OCI-LY1 (cell line): ENCODE measurements at regions not wholly inside any gene's neighbourhood (a gene's known extent, or its start where the extent isn't known, plus 50 kb on each side); places are given as distances from the start of the nearest gene placed in this dataset.
"Not testable (repeated sequence)": the region's sequence is repeated elsewhere in the genome, so short reads cannot be mapped to it uniquely, and the experiment has no call there.

Experiments
- H2AFZ ChIP-seq: fragments of 200-600 bp; sonication (generic), shearing (Covaris generic); 2 replicates; pipeline ENCODE4 v1.6.0; 2014; ENCODE audit warnings: antibody characterized with exemption, mild to moderate bottlenecking, low read length
- H3F3A ChIP-seq: fragments of 200-600 bp; sonication (generic), shearing (Covaris generic); 2 replicates; pipeline ENCODE4 v1.6.0; 2014; ENCODE audit warnings: mild to moderate bottlenecking, antibody characterized with exemption, low read length, moderate library complexity; ENCODE audit not compliant: insufficient read depth
- H3K27ac ChIP-seq: fragments of 200-600 bp; sonication (generic); 2 replicates; pipeline ENCODE4 v1.5.1; 2014; ENCODE audit warnings: low read length, mixed run types, mild to moderate bottlenecking, low read depth; ENCODE audit not compliant: poor library complexity, severe bottlenecking
- H3K27me3 ChIP-seq: fragments of 200-600 bp; sonication (generic); 2 replicates; pipeline ENCODE4 v1.6.0; 2014; ENCODE audit warnings: antibody characterized with exemption, mild to moderate bottlenecking, low read length, moderate library complexity; ENCODE audit not compliant: insufficient read depth
- H3K36me3 ChIP-seq: fragments of 200-600 bp; sonication (generic); 2 replicates; pipeline ENCODE4 v1.6.1; 2014; ENCODE audit warnings: mild to moderate bottlenecking, antibody characterized with exemption, low read length, moderate library complexity, mixed read lengths; ENCODE audit not compliant: insufficient read depth
- H3K4me1 ChIP-seq: fragments of 200-600 bp; sonication (generic); 2 replicates; pipeline ENCODE4 v1.5.1; 2014; ENCODE audit warnings: mild to moderate bottlenecking, low read length, moderate library complexity; ENCODE audit not compliant: insufficient read depth, severe bottlenecking
- H3K4me2 ChIP-seq: fragments of 200-600 bp; sonication (generic), shearing (Covaris generic); 2 replicates; pipeline ENCODE4 v1.6.1; 2014; ENCODE audit warnings: low read length
- H3K4me3 ChIP-seq: fragments of 200-600 bp; sonication (generic); 2 replicates; pipeline ENCODE4 v1.5.1; 2014; ENCODE audit warnings: low read length, low read depth, mild to moderate bottlenecking, mixed read lengths; ENCODE audit not compliant: poor library complexity, severe bottlenecking
- H3K79me2 ChIP-seq: fragments of 200-600 bp; shearing (Covaris generic); 2 replicates; pipeline ENCODE4 v1.6.1; 2016; ENCODE audit warnings: mixed run types, low read length, mixed read lengths; ENCODE audit not compliant: insufficient read depth
- H3K9ac ChIP-seq: fragments of 200-600 bp; sonication (generic), shearing (Covaris generic); 2 replicates; pipeline ENCODE4 v1.6.1; 2014; ENCODE audit warnings: mild to moderate bottlenecking, low read length, mixed read lengths
- H3K9me2 ChIP-seq: fragments of 200-600 bp; sonication (generic), shearing (Covaris generic); 2 replicates; pipeline ENCODE4 v1.6.1; 2014; ENCODE audit warnings: low read depth, mild to moderate bottlenecking, low read length, mixed read lengths
- H3K9me3 ChIP-seq: fragments of 200-600 bp; shearing (Covaris generic); 2 replicates; pipeline ENCODE4 v1.6.1; 2014; ENCODE audit warnings: low read length, mixed read lengths
- H4K20me1 ChIP-seq: fragments of 200-600 bp; sonication (generic), shearing (Covaris generic); 2 replicates; pipeline ENCODE4 v1.6.0; 2016; ENCODE audit warnings: mild to moderate bottlenecking, low read length; ENCODE audit not compliant: insufficient read depth
- CTCF ChIP-seq: fragments of 200-600 bp; sonication (generic), shearing (Covaris generic); IDR thresholded peaks from 2 replicates; pipeline ENCODE4 v1.5.1; 2017; ENCODE audit warnings: mild to moderate bottlenecking, antibody characterized with exemption, low read length, moderate library complexity, mixed read lengths
- EZH2 ChIP-seq: fragments of 200-600 bp; sonication (generic), shearing (Covaris generic); IDR thresholded peaks from 2 replicates; pipeline ENCODE4 v1.8.0; 2017; ENCODE audit warnings: borderline replicate concordance, mixed run types, mild to moderate bottlenecking, antibody characterized with exemption, low read length, moderate library complexity, mixed read lengths

GRCh38 chr16:29256501-29256981 is 150.0 kb downstream of the NPIPB11 start:
- no peak overlapping the region for H3K27ac ChIP-seq
- no peaks in the 10 kb centered on the region for H3K79me2 ChIP-seq
- no peak overlapping the region for H3K4me3 ChIP-seq
- TF ChIP-seq EZH2 (no peak), CTCF (no peak)
- H3K4me2 ChIP-seq, result no peak overlapping the region
- H3K27me3 ChIP-seq, result peaks cover 9% of the 10 kb centered on the region; the same call in 1 of the 2 replicates
- no peaks in the 10 kb centered on the region for H3K36me3 ChIP-seq
- H3K9me3 ChIP-seq, result no peaks in the 10 kb centered on the region
- no peaks in the 10 kb centered on the region for H3K4me1 ChIP-seq
- no peak overlapping the region for H2AFZ ChIP-seq
- no peak overlapping the region for H3K9ac ChIP-seq
- H3F3A ChIP-seq, result no peaks in the 10 kb centered on the region
- no peaks in the 10 kb centered on the region for H3K9me2 ChIP-seq
- H4K20me1 ChIP-seq, result no peaks in the 10 kb centered on the region

GRCh38 chr16:29255957-29256356 is 150.6 kb downstream of the NPIPB11 start:
- H3K27ac ChIP-seq, H3K4me2 ChIP-seq, H3K79me2 ChIP-seq, H3K9me3 ChIP-seq, H3K9ac ChIP-seq, H3F3A ChIP-seq, H2AFZ ChIP-seq, H3K4me1 ChIP-seq, H3K36me3 ChIP-seq, H3K27me3 ChIP-seq, H3K9me2 ChIP-seq, H3K4me3 ChIP-seq, H4K20me1 ChIP-seq: not testable (repeated sequence)

GRCh38 chr16:29255496-29255796 is 151.1 kb downstream of the NPIPB11 start:
- H3K79me2 ChIP-seq, H3K9me2 ChIP-seq, H3K4me1 ChIP-seq, H3K9ac ChIP-seq, H3K4me3 ChIP-seq, H2AFZ ChIP-seq, H3K27ac ChIP-seq, H3K4me2 ChIP-seq, H3F3A ChIP-seq, H3K36me3 ChIP-seq, H3K27me3 ChIP-seq, H3K9me3 ChIP-seq, H4K20me1 ChIP-seq: not testable (repeated sequence)

GRCh38 chr16:29254676-29255495 is 151.6 kb downstream of the NPIPB11 start:
- no peak overlapping the region for H3K9ac ChIP-seq
- peaks cover 9% of the 10 kb centered on the region; the same call in 1 of the 2 replicates for H3K27me3 ChIP-seq
- no peaks in the 10 kb centered on the region for H3K9me3 ChIP-seq
- no peaks in the 10 kb centered on the region for H3K4me1 ChIP-seq
- no peak overlapping the region for H3K27ac ChIP-seq
- H4K20me1 ChIP-seq, result no peaks in the 10 kb centered on the region
- no peaks in the 10 kb centered on the region for H3K79me2 ChIP-seq
- H3K9me2 ChIP-seq, result no peaks in the 10 kb centered on the region
- no peak overlapping the region for H3K4me3 ChIP-seq
- H3F3A ChIP-seq, result no peaks in the 10 kb centered on the region
- TF ChIP-seq EZH2 (no peak), CTCF (no peak)
- H3K36me3 ChIP-seq, result no peaks in the 10 kb centered on the region
- H2AFZ ChIP-seq, result no peak overlapping the region
- no peak overlapping the region for H3K4me2 ChIP-seq

- not testable (repeated sequence) for H4K20me1 ChIP-seq, H3K27me3 ChIP-seq
These were observed 152.6 kb downstream of the NPIPB11 start for GRCh38 chr16:29253716-29254590.

More at GRCh38 chr16:29253716-29254590, 152.6 kb downstream of the NPIPB11 start:
- H3K9ac ChIP-seq, H3K36me3 ChIP-seq, H3K4me3 ChIP-seq, H3K27ac ChIP-seq, H2AFZ ChIP-seq, H3F3A ChIP-seq, H3K79me2 ChIP-seq, H3K9me2 ChIP-seq, H3K4me1 ChIP-seq, H3K4me2 ChIP-seq, H3K9me3 ChIP-seq: not testable (repeated sequence)
